ENCODE measurements at regions not wholly inside any gene's neighbourhood (a gene's known extent, or its start where the extent isn't known, plus 50 kb on each side); places are given as distances from the start of the nearest gene placed in this dataset.

GRCh38 chr3:74363346-74363745 lies 251.1 kb downstream of the CNTN3 start:
- no peaks in the 10 kb centered on the region for H3K27me3 ChIP-seq (replicated peaks)
- no peak overlapping the region for H3K27ac ChIP-seq
- TF ChIP-seq CTCF (IDR thresholded peaks at IDR 0.05; ENCODE audit: low read depth, low read length, missing control alignments): no peak
- in situ Hi-C loops (cut with HindIII; ENCODE audit: low pct_ligation_motif_present, low sequenced_read_pairs): no loop called here
- H3K36me3 ChIP-seq (replicated peaks): no peaks in the 10 kb centered on the region
- H3K4me3 ChIP-seq (ENCODE audit: low read depth, low read length): no peak overlapping the region
- no peak for DNase-seq

GRCh38 chr3:74360406-74360805 lies 254.1 kb downstream of the CNTN3 start:
- TF ChIP-seq CTCF (IDR thresholded peaks at IDR 0.05; ENCODE audit: low read depth, low read length, missing control alignments): no peak
- Histone ChIP-seq H3K27ac (no peak overlapping the region), H3K36me3 (replicated peaks) (no peaks in the 10 kb centered on the region), H3K27me3 (replicated peaks) (no peaks in the 10 kb centered on the region), H3K4me3 (ENCODE audit: low read depth, low read length) (no peak overlapping the region)
- in situ Hi-C loops (cut with HindIII; ENCODE audit: low pct_ligation_motif_present, low sequenced_read_pairs): no loop called here
- DNase-seq: no peak

- Histone ChIP-seq H3K27me3 (replicated peaks) (no peaks in the 10 kb centered on the region), H3K27ac (no peak overlapping the region), H3K36me3 (replicated peaks) (no peaks in the 10 kb centered on the region), H3K4me3 (ENCODE audit: low read depth, low read length) (no peak overlapping the region)
- in situ Hi-C loops (cut with HindIII; ENCODE audit: low pct_ligation_motif_present, low sequenced_read_pairs): no loop called here
- no peak for DNase-seq
- TF ChIP-seq CTCF (IDR thresholded peaks at IDR 0.05; ENCODE audit: low read depth, low read length, missing control alignments): no peak
These were observed 256.6 kb downstream of the CNTN3 start for GRCh38 chr3:74357881-74358280.

GRCh38 chr3:74353039-74353438 lies 261.4 kb downstream of the CNTN3 start:
- H3K27ac ChIP-seq: no peak overlapping the region
- no peaks in the 10 kb centered on the region for H3K36me3 ChIP-seq (replicated peaks)
- H3K27me3 ChIP-seq (replicated peaks): no peaks in the 10 kb centered on the region
- no peak overlapping the region for H3K4me3 ChIP-seq (ENCODE audit: low read depth, low read length)
- peak; percentile 14 for TF ChIP-seq CTCF (IDR thresholded peaks at IDR 0.05; ENCODE audit: low read depth, low read length, missing control alignments)
- no peak for DNase-seq
- in situ Hi-C loops (cut with HindIII; ENCODE audit: low pct_ligation_motif_present, low sequenced_read_pairs): no loop called here

GRCh38 chr3:74352166-74352565 lies 262.3 kb downstream of the CNTN3 start:
- in situ Hi-C loops (cut with HindIII; ENCODE audit: low pct_ligation_motif_present, low sequenced_read_pairs): no loop called here
- no peak overlapping the region for H3K4me3 ChIP-seq (ENCODE audit: low read depth, low read length)
- no peak for TF ChIP-seq CTCF (IDR thresholded peaks at IDR 0.05; ENCODE audit: low read depth, low read length, missing control alignments)
- DNase-seq: no peak
- no peak overlapping the region for H3K27ac ChIP-seq
- H3K27me3 ChIP-seq (replicated peaks): no peaks in the 10 kb centered on the region
- no peaks in the 10 kb centered on the region for H3K36me3 ChIP-seq (replicated peaks)

GRCh38 chr3:74351213-74351612 lies 263.2 kb downstream of the CNTN3 start:
- Histone ChIP-seq H3K27ac (no peak overlapping the region), H3K27me3 (replicated peaks) (no peaks in the 10 kb centered on the region), H3K4me3 (ENCODE audit: low read depth, low read length) (no peak overlapping the region), H3K36me3 (replicated peaks) (no peaks in the 10 kb centered on the region)
- DNase-seq: no peak
- in situ Hi-C loops (cut with HindIII; ENCODE audit: low pct_ligation_motif_present, low sequenced_read_pairs): no loop called here
- no peak for TF ChIP-seq CTCF (IDR thresholded peaks at IDR 0.05; ENCODE audit: low read depth, low read length, missing control alignments)

Data from brain microvascular endothelial cell (primary cell).